Head of caudate nucleus (tissue), 42 donors: ENCODE measurements at regions not wholly inside any gene's neighbourhood (a gene's known extent, or its start where the extent isn't known, plus 50 kb on each side); places are given as distances from the start of the nearest gene placed in this dataset.
"Not testable (repeated sequence)": the region's sequence is repeated elsewhere in the genome, so short reads cannot be mapped to it uniquely, and the experiment has no call there.

Experiments used
- DNase-seq, 42 donors: peaks; one replicate each; pipeline versions ENCODE4 v3.0.0 to v3.0.0-alpha.2; 2020 to 2021; ENCODE audit warnings: mixed read lengths in 7 of 42
- intact Hi-C: fragments of 100-400 bp; cut with DNase I; formaldehyde crosslinking; loops from one replicate; pipeline ENCODE4 v1.15.0; 2022

DNA sequence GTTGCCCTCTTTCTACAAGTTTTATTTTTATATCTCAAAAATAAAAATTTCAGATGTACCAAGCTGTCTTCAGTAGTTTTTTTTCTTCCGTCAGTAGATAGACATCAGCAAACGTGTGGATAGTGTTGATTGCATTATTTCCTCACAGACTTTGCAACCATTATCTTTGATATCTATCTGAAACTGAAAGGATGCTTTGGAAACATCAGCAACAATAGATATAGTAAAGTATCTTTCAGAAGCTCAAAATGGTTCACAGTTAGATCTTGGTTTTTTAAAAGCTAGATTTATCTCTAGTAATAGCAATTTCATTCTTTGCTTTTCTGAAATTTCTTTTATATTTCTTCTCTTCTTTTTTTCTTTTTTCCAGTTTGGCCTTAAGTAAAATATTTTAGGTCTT lies 246.9 kb upstream of the PCDH7 start:
- no peak for DNase-seq
- intact Hi-C loops = no loop called here

- intact Hi-C loops = no loop called here
- DNase-seq = no peak
Measured at GRCh38 chr4:30495251-30495650, 224.9 kb upstream of the PCDH7 start.

DNA sequence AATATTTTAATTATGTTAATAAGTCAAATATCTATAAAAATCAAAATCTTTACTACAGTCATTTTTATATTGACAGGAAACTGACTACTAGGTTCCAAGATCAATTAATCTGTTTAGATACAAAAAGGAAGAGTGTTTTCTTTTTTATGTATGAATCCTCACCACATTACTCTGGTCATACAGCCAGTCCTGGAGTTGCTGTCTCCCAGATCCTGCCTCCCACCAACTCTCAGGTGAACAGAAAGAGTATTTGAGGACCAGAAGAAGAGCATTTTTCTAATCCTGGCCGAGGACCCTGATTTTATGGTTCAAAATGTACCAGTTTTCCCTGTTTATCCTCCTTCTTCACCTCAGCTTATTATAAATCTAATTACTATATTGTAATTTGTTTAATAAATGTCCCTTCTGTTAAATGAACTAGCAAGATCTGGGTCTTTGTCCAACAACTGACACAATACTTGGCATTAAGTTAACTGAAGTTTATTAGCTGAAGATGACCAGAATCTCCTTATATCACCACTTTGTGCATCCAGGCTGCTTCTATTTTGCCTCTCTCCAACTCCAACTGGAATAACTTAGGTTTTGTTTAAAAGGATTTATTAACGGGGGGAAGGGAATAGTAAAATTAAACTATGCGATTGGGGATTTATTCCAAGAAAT lies 224.4 kb upstream of the PCDH7 start:
- intact Hi-C loops = no loop called here
- DNase-seq = no peak

DNA sequence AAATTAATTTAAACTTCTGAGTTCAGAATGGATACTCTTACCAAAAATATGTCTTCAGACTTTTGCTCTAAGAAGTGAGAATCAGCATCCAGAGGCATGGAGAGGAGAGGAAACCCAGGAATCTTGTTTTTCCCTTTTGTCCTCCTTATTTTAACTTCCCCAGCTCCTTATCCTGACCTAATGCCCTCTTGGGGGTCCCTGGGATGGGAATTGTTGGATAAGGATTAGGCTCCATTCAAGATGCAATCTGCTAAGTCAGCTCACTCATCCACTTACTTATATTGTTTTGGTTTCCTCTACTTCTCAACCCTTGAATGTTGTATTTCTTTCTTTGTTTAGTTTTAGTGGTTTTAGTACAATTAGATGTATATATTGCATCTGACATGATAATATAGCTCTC lies 208.4 kb upstream of the PCDH7 start:
- no peak for DNase-seq
- intact Hi-C loops = no loop called here

DNA sequence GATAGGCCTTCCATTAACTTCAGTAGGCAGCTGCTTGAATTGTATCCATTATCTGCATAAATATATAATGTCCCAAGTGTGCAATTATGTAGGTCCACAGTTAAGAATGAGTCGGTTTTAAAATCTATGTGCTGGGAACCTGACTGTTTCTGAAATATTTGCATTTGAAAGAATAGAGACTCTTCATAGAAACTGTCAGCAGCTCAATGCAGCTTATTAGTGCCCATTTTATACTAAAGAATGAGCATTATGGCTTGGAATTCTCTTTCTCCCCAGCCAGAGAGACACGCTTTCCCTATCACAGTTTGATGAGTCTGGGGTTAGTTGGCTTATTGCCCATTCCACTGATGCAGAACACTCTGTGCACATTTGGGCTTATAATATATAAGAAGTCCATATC lies 202.0 kb upstream of the PCDH7 start:
- no peak for DNase-seq
- intact Hi-C loops = no loop called here

DNA sequence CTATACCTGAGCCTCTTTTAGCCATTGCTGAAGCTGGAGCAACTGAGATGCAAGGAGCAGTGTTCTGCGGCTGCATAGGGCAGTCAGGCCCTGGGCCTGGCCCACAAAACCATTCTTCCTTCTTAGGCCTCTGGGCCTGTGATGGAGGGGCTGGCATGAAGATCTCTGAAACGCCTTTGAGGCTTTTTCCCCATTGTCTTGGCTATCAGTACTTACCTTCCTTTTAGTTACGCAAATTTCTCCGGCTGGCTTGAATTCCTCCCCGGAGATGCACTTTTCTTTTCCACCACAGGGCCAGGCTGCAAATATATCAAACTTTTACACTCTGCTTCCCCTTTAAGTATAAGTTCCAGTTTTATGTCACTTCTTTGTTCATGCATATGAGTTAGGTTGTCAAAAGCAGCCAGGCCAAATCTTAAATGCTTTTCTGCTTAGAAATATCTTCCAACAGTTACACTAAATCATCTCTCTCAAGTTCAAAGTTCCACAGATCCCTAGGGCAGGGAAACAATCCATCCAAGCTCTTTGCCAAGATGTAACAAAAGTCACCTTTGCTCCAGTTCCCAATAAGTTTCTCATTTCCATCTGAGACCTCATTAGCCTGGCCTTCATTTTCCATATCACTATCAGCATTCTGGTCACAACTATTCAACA lies 194.4 kb upstream of the PCDH7 start:
- no peak for DNase-seq

GRCh38 chr4:30535255-30535654 lies 184.9 kb upstream of the PCDH7 start:
- no peak for DNase-seq
- intact Hi-C loops = no loop called here

More for the DNA sequence above, 194.4 kb upstream of the PCDH7 start:
- intact Hi-C loops = no loop called here

GRCh38 chr4:30536231-30536630 lies 183.9 kb upstream of the PCDH7 start:
- intact Hi-C loops = no loop called here
- no peak for DNase-seq

DNA sequence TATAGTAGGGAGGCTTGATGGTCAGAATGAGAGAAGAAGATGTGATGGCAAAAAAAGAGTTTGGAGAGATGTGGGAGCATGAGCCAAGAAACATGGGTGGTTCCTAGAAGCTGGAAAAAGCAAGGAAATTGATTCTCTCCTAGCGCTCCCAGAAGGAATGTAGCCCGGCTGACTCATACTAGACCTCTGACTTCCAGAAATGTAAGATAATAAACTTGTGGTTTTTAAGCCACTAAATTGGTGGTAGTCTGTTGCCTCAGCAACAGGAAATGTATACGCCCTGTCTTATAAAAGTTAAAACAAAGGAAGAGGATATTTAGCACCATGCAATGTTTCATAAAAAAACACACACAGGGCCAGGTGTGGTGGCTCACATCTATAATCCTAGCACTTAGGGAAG lies 182.7 kb upstream of the PCDH7 start:
- intact Hi-C loops = no loop called here
- no peak for DNase-seq

- DNase-seq = no peak
- intact Hi-C loops = no loop called here
Measured at GRCh38 chr4:30538794-30539193, 181.4 kb upstream of the PCDH7 start.

- intact Hi-C loops = no loop called here
- no peak for DNase-seq
Measured at GRCh38 chr4:30543057-30543456, 177.1 kb upstream of the PCDH7 start.

- intact Hi-C loops = no loop called here
- DNase-seq = no peak
Measured at GRCh38 chr4:30553151-30553550, 167.0 kb upstream of the PCDH7 start.

DNA sequence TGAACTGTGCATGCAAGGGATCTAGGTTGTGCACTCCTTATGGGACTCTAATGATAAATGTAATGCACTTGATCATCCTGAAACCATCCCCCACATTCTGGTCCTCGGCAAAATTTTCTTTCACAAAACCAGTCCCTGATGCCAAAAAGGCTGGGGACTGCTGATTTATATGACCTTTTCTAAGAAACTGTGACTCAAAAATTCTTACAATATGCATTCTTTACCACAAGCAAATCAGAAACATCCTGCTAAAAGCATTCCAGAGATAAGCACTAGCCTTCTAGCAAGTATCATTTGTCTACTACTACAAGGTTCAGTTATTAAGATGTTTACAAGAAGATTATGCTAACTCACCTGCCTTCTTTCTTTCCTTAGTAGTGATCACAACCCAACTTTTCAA lies 166.5 kb upstream of the PCDH7 start:
- DNase-seq = no peak
- intact Hi-C loops = no loop called here

DNA sequence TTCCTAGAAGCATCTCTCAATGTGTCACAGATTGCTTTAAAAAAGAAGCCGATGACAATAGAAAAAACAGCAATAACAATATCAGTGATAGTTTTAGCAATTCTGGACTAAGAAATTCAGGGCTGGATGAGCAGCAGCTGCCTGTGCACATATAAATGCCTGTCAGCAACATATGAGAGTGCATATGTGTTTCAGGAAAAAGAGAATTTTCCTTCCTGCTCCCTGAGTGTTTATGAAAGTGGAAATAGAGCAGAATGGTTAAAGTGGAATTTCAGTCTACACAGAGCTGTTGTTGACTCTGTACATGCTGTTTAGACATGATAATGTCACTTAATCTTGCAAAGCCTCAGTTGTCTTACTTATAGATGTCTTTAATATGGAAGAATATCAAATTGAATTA lies 164.4 kb upstream of the PCDH7 start:
- no peak for DNase-seq
- intact Hi-C loops = no loop called here

GRCh38 chr4:30559481-30559880 lies 160.7 kb upstream of the PCDH7 start:
- no peak for DNase-seq
- intact Hi-C loops = no loop called here

DNA sequence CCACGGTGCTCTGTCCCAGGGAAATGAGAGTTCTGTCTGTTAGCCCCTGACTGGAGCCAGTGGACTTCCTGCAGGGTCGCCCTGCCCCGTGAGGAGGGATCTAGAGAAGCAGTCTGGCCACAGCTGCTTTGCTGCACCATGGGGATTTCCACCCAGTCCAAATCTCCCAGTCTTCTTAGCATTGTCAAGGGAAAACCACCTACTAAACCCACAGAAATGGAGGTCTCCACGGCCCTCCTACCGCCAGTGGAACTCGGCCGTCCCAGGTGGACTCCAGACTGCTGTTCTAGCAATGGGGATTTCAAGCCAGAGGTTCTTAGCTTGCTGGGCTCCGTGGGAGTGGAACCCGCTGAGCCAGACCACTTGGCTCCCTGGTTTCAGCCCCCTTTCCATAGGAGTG lies 133.3 kb upstream of the PCDH7 start:
- DNase-seq = no peak
- intact Hi-C loops = no loop called here

GRCh38 chr4:30589669-30590068 lies 130.5 kb upstream of the PCDH7 start:
- intact Hi-C loops, DNase-seq: not testable (repeated sequence)

DNA sequence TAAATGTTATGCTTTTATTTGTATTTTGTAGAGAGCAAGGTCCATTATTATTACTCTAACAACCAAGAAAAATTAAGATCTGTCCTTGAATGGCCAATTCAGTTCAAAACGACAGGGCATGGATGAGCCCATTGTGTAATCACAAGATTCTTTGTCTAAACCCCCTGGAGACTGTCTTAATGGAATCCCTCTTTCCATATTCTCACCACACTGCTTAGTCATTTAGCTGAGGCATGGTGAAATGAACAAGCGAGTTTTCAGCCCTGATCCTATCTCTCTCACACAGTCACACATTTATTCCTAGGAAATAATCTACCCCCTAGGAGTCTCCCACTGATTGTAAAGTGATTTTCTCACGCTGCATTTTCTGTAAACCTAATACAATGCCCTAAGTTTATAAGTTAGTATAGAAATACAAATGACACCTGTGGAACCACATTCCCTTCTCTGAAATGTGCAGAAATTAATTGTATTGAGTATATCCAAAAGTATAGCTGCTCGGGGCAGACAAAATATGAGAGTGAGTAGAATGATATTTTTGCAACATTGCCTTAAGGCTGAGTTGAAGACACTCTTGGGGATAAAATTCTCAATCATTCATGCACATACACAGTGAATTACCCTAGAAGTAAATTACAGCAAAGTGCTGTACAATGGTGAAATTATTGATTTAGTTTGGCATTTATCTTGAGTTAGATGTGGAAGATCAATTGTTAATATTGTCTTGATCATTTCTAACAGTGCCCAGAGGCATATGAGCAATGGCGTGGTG lies 119.7 kb upstream of the PCDH7 start:
- intact Hi-C loops = no loop called here

DNA sequence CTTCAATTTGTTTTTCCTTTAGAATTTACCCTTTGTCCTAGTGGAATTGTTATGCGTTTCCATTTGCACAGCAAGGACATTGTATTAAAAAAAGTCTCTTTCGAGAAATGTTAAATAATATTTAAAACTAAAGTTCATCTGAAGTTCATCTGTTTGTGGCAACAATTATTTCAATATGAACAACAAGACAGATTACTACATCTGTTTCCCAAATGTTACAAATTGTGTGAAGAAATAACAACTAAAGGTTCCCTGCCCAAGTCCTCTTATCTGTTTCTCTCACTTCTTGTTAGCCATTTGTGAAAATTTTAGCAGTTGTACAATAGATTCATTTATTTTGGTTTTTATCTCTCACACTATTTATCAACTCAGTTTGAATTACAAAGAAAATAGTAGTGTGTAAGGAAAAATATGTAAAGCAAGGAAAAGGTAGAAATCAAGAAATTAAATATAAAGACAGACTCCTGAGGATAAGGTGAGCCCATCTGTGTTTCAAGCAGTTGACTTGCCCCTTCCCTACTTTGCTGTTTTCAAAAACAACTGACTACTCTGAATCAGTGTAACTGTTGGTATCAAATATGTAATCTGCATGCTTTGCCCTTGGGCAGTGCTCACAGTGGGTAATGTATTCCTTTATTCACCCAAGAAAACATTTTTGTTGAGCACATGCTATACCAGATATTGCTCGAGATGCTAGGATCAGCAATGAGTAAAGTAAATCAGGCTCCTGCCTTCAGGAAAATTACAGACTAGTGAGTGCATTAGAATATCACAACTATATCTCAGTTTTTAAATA lies 118.9 kb upstream of the PCDH7 start:
- intact Hi-C loops = no loop called here
- DNase-seq = no peak

More for the DNA sequence above, 119.7 kb upstream of the PCDH7 start:
- DNase-seq = no peak
